H9 (cell line): ENCODE measurements at regions not wholly inside any gene's neighbourhood (a gene's known extent, or its start where the extent isn't known, plus 50 kb on each side); places are given as distances from the start of the nearest gene placed in this dataset.

ENCODE experiments used
- DNase-seq: peaks from one replicate; pipeline ENCODE4 v3.0.0-alpha.2; 2017
- H2AFZ ChIP-seq: one replicate; pipeline ENCODE4 v1.6.1; 2013; ENCODE audit warnings: mild to moderate bottlenecking, low read length, control low read depth, moderate library complexity
- H2AK5ac ChIP-seq: 2 replicates; pipeline ENCODE4 v1.6.1; 2013; ENCODE audit warnings: low read length, control low read depth, mixed read lengths; ENCODE audit not compliant: insufficient read length
- H2BK120ac ChIP-seq: one replicate; pipeline ENCODE4 v1.6.1; 2013; ENCODE audit warnings: low read depth, mild to moderate bottlenecking, low read length, control low read depth, inconsistent platforms; ENCODE audit not compliant: poor library complexity, severe bottlenecking
- H2BK12ac ChIP-seq: 2 replicates; pipeline ENCODE4 v1.6.1; 2013; ENCODE audit warnings: low read length, control low read depth, mixed read lengths, low read depth; ENCODE audit not compliant: insufficient read length
- H2BK15ac ChIP-seq: 2 replicates; pipeline ENCODE4 v1.6.1; 2013; ENCODE audit warnings: low read depth, low read length, control low read depth
- H2BK20ac ChIP-seq: one replicate; pipeline ENCODE4 v1.6.1; 2013; ENCODE audit warnings: low read depth, mild to moderate bottlenecking, low read length, control low read depth, inconsistent platforms; ENCODE audit not compliant: poor library complexity, severe bottlenecking
- H2BK5ac ChIP-seq: 2 replicates; pipeline ENCODE4 v1.6.1; 2013; ENCODE audit warnings: low read length, control low read depth, mixed read lengths; ENCODE audit not compliant: insufficient read length
- H3K14ac ChIP-seq: 2 replicates; pipeline ENCODE4 v1.6.1; 2013; ENCODE audit warnings: low read length, control low read depth; ENCODE audit not compliant: insufficient read depth
- H3K18ac ChIP-seq: 2 replicates; pipeline ENCODE4 v1.6.1; 2013; ENCODE audit warnings: low read depth, mild to moderate bottlenecking, mixed read lengths, low read length, control low read depth; ENCODE audit not compliant: insufficient read length
- H3K23ac ChIP-seq: 2 replicates; pipeline ENCODE4 v1.6.1; 2013; ENCODE audit warnings: low read length, control low read depth, mixed read lengths, low read depth; ENCODE audit not compliant: insufficient read length
- H3K23me2 ChIP-seq: 2 replicates; pipeline ENCODE4 v1.6.1; 2013; ENCODE audit warnings: low read depth, mild to moderate bottlenecking, mixed read lengths, low read length, control low read depth; ENCODE audit not compliant: insufficient read length, poor library complexity, severe bottlenecking
- H3K27ac ChIP-seq: 2 replicates; pipeline ENCODE4 v1.5.1; 2013; ENCODE audit warnings: low read length, control low read depth, mixed read lengths, low read depth; ENCODE audit not compliant: insufficient read length
- H3K27me3 ChIP-seq: 2 replicates; pipeline ENCODE4 v1.6.1; 2013; ENCODE audit warnings: low read length, control low read depth, inconsistent platforms; ENCODE audit not compliant: insufficient read depth
- H3K4ac ChIP-seq: 2 replicates; pipeline ENCODE4 v1.6.1; 2013; ENCODE audit warnings: low read depth, mild to moderate bottlenecking, control low read depth, inconsistent platforms, low read length, moderate library complexity
- H3K4me1 ChIP-seq: 2 replicates; pipeline ENCODE4 v1.6.1; 2013; ENCODE audit warnings: low read length, control low read depth, inconsistent platforms; ENCODE audit not compliant: insufficient read depth
- H3K4me2 ChIP-seq: 2 replicates; pipeline ENCODE4 v1.6.1; 2013; ENCODE audit warnings: low read length, control low read depth, mixed read lengths; ENCODE audit not compliant: insufficient read length, insufficient read depth
- H3K56ac ChIP-seq: 2 replicates; pipeline ENCODE4 v1.6.1; 2013; ENCODE audit warnings: low read depth, mild to moderate bottlenecking, mixed read lengths, low read length, control low read depth; ENCODE audit not compliant: insufficient read length
- H3K79me1 ChIP-seq: 2 replicates; pipeline ENCODE4 v1.6.1; 2013; ENCODE audit warnings: low read depth, mild to moderate bottlenecking, moderate library complexity, low read length, control low read depth, inconsistent platforms; ENCODE audit not compliant: insufficient read depth, poor library complexity, severe bottlenecking
- H3K79me2 ChIP-seq: 2 replicates; pipeline ENCODE4 v1.6.1; 2013; ENCODE audit warnings: low read length, control low read depth, inconsistent platforms; ENCODE audit not compliant: insufficient read depth
- H3K9ac ChIP-seq: 2 replicates; pipeline ENCODE4 v1.6.1; 2013; ENCODE audit warnings: low read length, control low read depth, mixed read lengths; ENCODE audit not compliant: insufficient read length; ENCODE audit errors: extremely low read depth
- H3K9me3 ChIP-seq: one replicate; pipeline ENCODE4 v1.6.1; 2013; ENCODE audit warnings: low read depth, low read length, inconsistent platforms; ENCODE audit not compliant: control insufficient read depth
- H3T11ph ChIP-seq: one replicate; pipeline ENCODE4 v1.6.1; 2013; ENCODE audit warnings: mild to moderate bottlenecking, low read length, control low read depth, inconsistent platforms
- H4K20me1 ChIP-seq: one replicate; pipeline ENCODE4 v1.6.1; 2013; ENCODE audit not compliant: control insufficient read depth, insufficient read length, insufficient read depth
- H4K5ac ChIP-seq: 2 replicates; pipeline ENCODE4 v1.6.1; 2013; ENCODE audit warnings: low read depth, mild to moderate bottlenecking, mixed read lengths, low read length, control low read depth; ENCODE audit not compliant: insufficient read length
- H4K8ac ChIP-seq: replicated peaks from 2 replicates; pipeline ENCODE4 v1.6.1; 2013; ENCODE audit warnings: low read length, control low read depth, mixed read lengths, low read depth; ENCODE audit not compliant: insufficient read length
- H4K91ac ChIP-seq: 2 replicates; pipeline ENCODE4 v1.6.1; 2013; ENCODE audit warnings: low read depth, mild to moderate bottlenecking, moderate library complexity, mixed read lengths, low read length, control low read depth; ENCODE audit not compliant: insufficient read length
- H3K27ac Mint-ChIP-seq, 3 experiments: 2 replicates in 2 of 3; 3 replicates in 1 of 3; pipeline ENCODE4 v1.8.0; 2020 to 2021; ENCODE audit warnings: mixed read lengths in 3 of 3, mild to moderate bottlenecking in 1 of 3, moderate library complexity in 1 of 3
- H3K27me3 Mint-ChIP-seq: 2 replicates; pipeline ENCODE4 v1.8.0; 2021; ENCODE audit warnings: low read depth, mild to moderate bottlenecking, moderate library complexity, mixed read lengths
- H3K36me3 Mint-ChIP-seq, 3 experiments: 2 replicates in 2 of 3; 3 replicates in 1 of 3; pipeline ENCODE4 v1.8.0; 2020 to 2021; ENCODE audit warnings: low read depth in 3 of 3, mixed read lengths in 3 of 3; ENCODE audit not compliant: insufficient read depth in 1 of 3
- H3K4me1 Mint-ChIP-seq, 2 experiments: 2 replicates each; pipeline ENCODE4 v1.8.0; 2020; ENCODE audit warnings: mixed read lengths in 2 of 2
- H3K4me3 Mint-ChIP-seq, 2 experiments: 2 replicates in 1 of 2; 3 replicates in 1 of 2; pipeline ENCODE4 v1.8.0; 2020 to 2021; ENCODE audit warnings: mild to moderate bottlenecking in 2 of 2, mixed read lengths in 2 of 2, moderate library complexity in 1 of 2
- H3K9me3 Mint-ChIP-seq, 2 experiments: 2 replicates in 1 of 2; 3 replicates in 1 of 2; pipeline ENCODE4 v1.8.0; 2020; ENCODE audit warnings: mild to moderate bottlenecking in 2 of 2, mixed read lengths in 2 of 2, moderate library complexity in 1 of 2
- WGBS: extraction: QIAGEN DNeasy Blood & Tissue Kit; methylation state at CpG from one replicate; pipeline ENCODE4 v1.1.7; 2013; ENCODE audit warnings: missing lambda C conversion rate, low lambda C conversion rate, mixed read lengths; ENCODE audit not compliant: insufficient read length; ENCODE audit errors: extremely low coverage; 5-methylcytosine and 5-hydroxymethylcytosine counted together
- TF ChIP-seq, protein P1 (sequence below): fragments of 200-600 bp; sonication (generic); conservative IDR thresholded peaks from 3 replicates; pipeline ENCODE4 v1.8.0; 2021; ENCODE audit warnings: antibody characterized with exemption, mild to moderate bottlenecking

DNA sequence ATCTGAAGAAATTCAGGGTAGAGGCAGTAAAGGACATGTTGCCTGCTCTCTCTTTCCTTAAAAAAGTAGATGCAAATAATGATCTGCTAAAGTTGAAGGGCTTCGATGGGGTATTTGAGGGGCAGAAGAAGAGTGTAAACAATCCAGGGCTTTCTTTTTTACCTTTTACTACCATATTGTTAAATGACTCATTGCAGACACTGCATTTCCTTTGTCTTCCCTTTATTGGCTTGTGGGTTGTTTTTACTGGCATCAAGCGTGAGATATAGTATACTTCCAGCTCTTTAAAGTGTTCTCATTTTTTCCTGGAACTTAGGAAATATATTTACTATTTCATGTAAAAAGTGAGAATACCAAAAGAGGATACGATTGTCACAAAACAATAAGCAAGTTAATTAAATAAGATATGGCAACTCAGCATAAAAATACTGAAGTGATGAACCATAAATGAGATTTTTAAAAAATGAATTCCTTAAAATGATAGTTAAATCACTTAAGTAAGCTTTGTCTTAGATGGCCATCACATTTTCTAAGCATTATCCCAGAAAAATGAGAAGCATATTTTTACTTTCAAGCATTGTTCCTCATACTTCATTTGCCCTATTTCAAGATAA is 72.3 kb upstream of the KRAS start:
- H3K27ac Mint-ChIP-seq: no peak overlapping the region
- Histone ChIP-seq H4K5ac (no peak overlapping the region), H3K23me2 (no peaks in the 10 kb centered on the region), H2BK15ac (no peak overlapping the region), H3K4me2 (no peak overlapping the region), H3K79me1 (no peaks in the 10 kb centered on the region), H3K27ac (no peak overlapping the region), H3K4me1 (no peaks in the 10 kb centered on the region), H2AK5ac (no peak overlapping the region), H4K8ac (no peak overlapping the region), H3K9ac (no peak overlapping the region), H2AFZ (no peak overlapping the region), H3K4ac (no peak overlapping the region), H2BK12ac (no peak overlapping the region), H3K23ac (no peak overlapping the region), H3K27me3 (no peaks in the 10 kb centered on the region), H3K18ac (no peak overlapping the region), H3K14ac (no peak overlapping the region), H2BK120ac (no peak overlapping the region), H3K56ac (no peak overlapping the region), H3K9me3 (no peaks in the 10 kb centered on the region), H2BK5ac (no peak overlapping the region), H3T11ph (no peak overlapping the region), H3K79me2 (no peaks in the 10 kb centered on the region), H4K20me1 (no peaks in the 10 kb centered on the region), H4K91ac (no peak overlapping the region), H2BK20ac (no peak overlapping the region)
- no peak overlapping the region for H3K4me3 Mint-ChIP-seq
- H3K36me3 Mint-ChIP-seq: no peaks in the 10 kb centered on the region
- peaks cover 0 to 4% of the 10 kb centered on the region in 2 experiments; a peak in 2 of 4 replicates for H3K4me1 Mint-ChIP-seq
- no peaks in the 10 kb centered on the region for H3K27me3 Mint-ChIP-seq
- WGBS: no CpG with 5 or more reads among the region's 3 CpGs
- H3K9me3 Mint-ChIP-seq: no peaks in the 10 kb centered on the region
- DNase-seq: no peak
- TF ChIP-seq, protein P1, sequence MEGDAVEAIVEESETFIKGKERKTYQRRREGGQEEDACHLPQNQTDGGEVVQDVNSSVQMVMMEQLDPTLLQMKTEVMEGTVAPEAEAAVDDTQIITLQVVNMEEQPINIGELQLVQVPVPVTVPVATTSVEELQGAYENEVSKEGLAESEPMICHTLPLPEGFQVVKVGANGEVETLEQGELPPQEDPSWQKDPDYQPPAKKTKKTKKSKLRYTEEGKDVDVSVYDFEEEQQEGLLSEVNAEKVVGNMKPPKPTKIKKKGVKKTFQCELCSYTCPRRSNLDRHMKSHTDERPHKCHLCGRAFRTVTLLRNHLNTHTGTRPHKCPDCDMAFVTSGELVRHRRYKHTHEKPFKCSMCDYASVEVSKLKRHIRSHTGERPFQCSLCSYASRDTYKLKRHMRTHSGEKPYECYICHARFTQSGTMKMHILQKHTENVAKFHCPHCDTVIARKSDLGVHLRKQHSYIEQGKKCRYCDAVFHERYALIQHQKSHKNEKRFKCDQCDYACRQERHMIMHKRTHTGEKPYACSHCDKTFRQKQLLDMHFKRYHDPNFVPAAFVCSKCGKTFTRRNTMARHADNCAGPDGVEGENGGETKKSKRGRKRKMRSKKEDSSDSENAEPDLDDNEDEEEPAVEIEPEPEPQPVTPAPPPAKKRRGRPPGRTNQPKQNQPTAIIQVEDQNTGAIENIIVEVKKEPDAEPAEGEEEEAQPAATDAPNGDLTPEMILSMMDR: no peak
